ENCODE measurements at regions not wholly inside any gene's neighbourhood (a gene's known extent, or its start where the extent isn't known, plus 50 kb on each side); places are given as distances from the start of the nearest gene placed in this dataset.

GRCh38 chr3:124617177-124617576 lies 113.1 kb upstream of the UMPS start (continued):
- TF ChIP-seq ZNF710 (CRISPR knock-in tag; IDR thresholded peaks at IDR 0.05; ENCODE audit: borderline replicate concordance) (no peak), ZMYM2 (CRISPR knock-in tag; IDR thresholded peaks at IDR 0.05) (peak; percentile 53; the same call in 1 of the 2 replicates), SP5 (CRISPR knock-in tag; IDR thresholded peaks at IDR 0.05; ENCODE audit: borderline replicate concordance, low read depth) (peak; percentile 39; the same call in 1 of the 2 replicates), ZNF703 (CRISPR knock-in tag; IDR thresholded peaks at IDR 0.05; ENCODE audit: borderline replicate concordance) (no peak), ZNF484 (CRISPR knock-in tag; IDR thresholded peaks at IDR 0.05; ENCODE audit: borderline replicate concordance, low read depth) (no peak), ERF (CRISPR knock-in tag; IDR thresholded peaks at IDR 0.05) (peak; percentile 65; the same call in 1 of the 2 replicates), HOXA3 (CRISPR knock-in tag; IDR thresholded peaks at IDR 0.05) (peak; percentile 84), TBX2 (CRISPR knock-in tag; IDR thresholded peaks at IDR 0.05; ENCODE audit: borderline replicate concordance) (peak; percentile 38; the same call in 1 of the 2 replicates), PLRG1 (conservative IDR thresholded peaks at IDR 0.05) (no peak), ZNF468 (CRISPR knock-in tag; IDR thresholded peaks at IDR 0.05) (no peak), NR2F2 (IDR thresholded peaks at IDR 0.05; ENCODE audit: borderline replicate concordance, low read depth) (no peak), KIAA2018 (CRISPR knock-in tag; IDR thresholded peaks at IDR 0.05; ENCODE audit: borderline replicate concordance) (no peak), ZNF552 (CRISPR knock-in tag; IDR thresholded peaks at IDR 0.05; ENCODE audit: borderline replicate concordance) (no peak), PBX3 (CRISPR knock-in tag; IDR thresholded peaks at IDR 0.05; ENCODE audit: borderline replicate concordance) (no peak), RBM22 (optimal IDR thresholded peaks at IDR 0.05; ENCODE audit: low read length) (no peak), REPIN1 (CRISPR knock-in tag; IDR thresholded peaks at IDR 0.05; ENCODE audit: borderline replicate concordance, low read depth) (peak; percentile 46; the same call in 1 of the 2 replicates), POLR2G (IDR thresholded peaks at IDR 0.05; ENCODE audit: low read depth, low read length) (0 out of 2 replicates have a peak, but pooled peaks have one; percentile 32), E2F1 (CRISPR knock-in tag; IDR thresholded peaks at IDR 0.05) (no peak), NKX3-1 (CRISPR knock-in tag; IDR thresholded peaks at IDR 0.05) (no peak)

Measured in HepG2 (cell line).